SK-N-SH treated with all-trans-retinoic acid at 6 μM for 48 hours (cell line): ENCODE measurements at regions not wholly inside any gene's neighbourhood (a gene's known extent, or its start where the extent isn't known, plus 50 kb on each side); places are given as distances from the start of the nearest gene placed in this dataset.

Experiments used
- ATAC-seq: fragments of 200-7000 bp; cut with Tn5 transposase; 3 replicates; pipeline ENCODE4 v1.9.1; 2020; ENCODE audit warnings: mild to moderate bottlenecking, moderate library complexity
- ARNTL ChIP-seq: fragments of 450-650 bp; formaldehyde crosslinking; IDR thresholded peaks from 2 replicates; pipeline ENCODE4 v1.5.0; 2020; ENCODE audit warnings: low read depth, mild to moderate bottlenecking, moderate library complexity, borderline replicate concordance
- BACH2 ChIP-seq: fragments of 250-450 bp; sonication (Bioruptor Pico); IDR thresholded peaks from 2 replicates; pipeline ENCODE4 v1.9.0; 2021; ENCODE audit warnings: mild to moderate bottlenecking, borderline replicate concordance
- CSRNP3 ChIP-seq: fragments of 250-450 bp; sonication (Bioruptor Pico); IDR thresholded peaks from 2 replicates; pipeline ENCODE4 v1.5.1; 2021; ENCODE audit warnings: mild to moderate bottlenecking, moderate library complexity
- ESRRG ChIP-seq: fragments of 250-450 bp; sonication (Bioruptor Pico); IDR thresholded peaks from 2 replicates; pipeline ENCODE4 v1.6.1; 2021; ENCODE audit warnings: mild to moderate bottlenecking
- GLIS3 ChIP-seq: fragments of 250-450 bp; sonication (Bioruptor Pico); IDR thresholded peaks from 2 replicates; pipeline ENCODE4 v1.5.0; 2020; ENCODE audit warnings: mild to moderate bottlenecking, moderate library complexity
- ISL1 ChIP-seq: fragments of 250-450 bp; sonication (Bioruptor Pico); IDR thresholded peaks from 2 replicates; pipeline ENCODE4 v2.1.2; 2022; ENCODE audit warnings: mild to moderate bottlenecking, moderate library complexity
- OSR1 ChIP-seq: fragments of 250-450 bp; sonication (Bioruptor Pico); IDR thresholded peaks from 2 replicates; pipeline ENCODE4 v1.8.0; 2022; ENCODE audit warnings: moderate library complexity, mild to moderate bottlenecking, inconsistent platforms
- PPARA ChIP-seq: fragments of 250-450 bp; sonication (Bioruptor Pico); IDR thresholded peaks from 2 replicates; pipeline ENCODE4 v1.5.0; 2020; ENCODE audit warnings: mild to moderate bottlenecking, borderline replicate concordance
- RARB ChIP-seq: fragments of 250-450 bp; sonication (Bioruptor Pico); IDR thresholded peaks from 2 replicates; pipeline ENCODE4 v1.8.0; 2021; ENCODE audit warnings: mild to moderate bottlenecking, moderate library complexity
- SNAI2 ChIP-seq: fragments of 250-450 bp; sonication (Bioruptor Pico); IDR thresholded peaks from 2 replicates; pipeline ENCODE4 v1.5.0; 2020; ENCODE audit warnings: mild to moderate bottlenecking, moderate library complexity
- TCF4 ChIP-seq: fragments of 250-450 bp; sonication (Bioruptor Pico); IDR thresholded peaks from 2 replicates; pipeline ENCODE4 v1.8.0; 2021; ENCODE audit warnings: mild to moderate bottlenecking, moderate library complexity, borderline replicate concordance
- TOX ChIP-seq: fragments of 250-450 bp; sonication (Bioruptor Pico); IDR thresholded peaks from 2 replicates; pipeline ENCODE4 v1.8.0; 2021; ENCODE audit warnings: mild to moderate bottlenecking, moderate library complexity, borderline replicate concordance
- ZC3H10 ChIP-seq: fragments of 250-450 bp; sonication (Bioruptor Pico); IDR thresholded peaks from 2 replicates; pipeline ENCODE4 v1.5.1; 2021; ENCODE audit warnings: mild to moderate bottlenecking, moderate library complexity
- ZFP3 ChIP-seq: fragments of 250-450 bp; sonication (Bioruptor Pico); IDR thresholded peaks from 2 replicates; pipeline ENCODE4 v1.5.0; 2020; ENCODE audit warnings: mild to moderate bottlenecking, moderate library complexity
- ZFP30 ChIP-seq: fragments of 450-650 bp; formaldehyde crosslinking; IDR thresholded peaks from 2 replicates; pipeline ENCODE4 v1.5.0; 2022; ENCODE audit warnings: mild to moderate bottlenecking, moderate library complexity
- ZNF565 ChIP-seq: fragments of 450-650 bp; formaldehyde crosslinking; conservative IDR thresholded peaks from 2 replicates; pipeline ENCODE4 v1.5.0; 2020; ENCODE audit warnings: low read depth, mild to moderate bottlenecking, moderate library complexity
- ZNF70 ChIP-seq: fragments of 450-650 bp; formaldehyde crosslinking; IDR thresholded peaks from 2 replicates; pipeline ENCODE4 v1.5.0; 2020; ENCODE audit warnings: mild to moderate bottlenecking, moderate library complexity
- ZNF8 ChIP-seq: fragments of 450-650 bp; formaldehyde crosslinking; IDR thresholded peaks from 2 replicates; pipeline ENCODE4 v1.5.0; 2020; ENCODE audit warnings: mild to moderate bottlenecking, moderate library complexity
- TF ChIP-seq, protein P1 (sequence below): fragments of 250-450 bp; sonication (Bioruptor Pico); IDR thresholded peaks from 2 replicates; pipeline ENCODE4 v1.8.0; 2021; ENCODE audit warnings: low read depth, mild to moderate bottlenecking, moderate library complexity, borderline replicate concordance
- TF ChIP-seq, protein P2 (sequence below): fragments of 250-450 bp; sonication (Bioruptor Pico); IDR thresholded peaks from 2 replicates; pipeline ENCODE4 v1.8.0; 2020; ENCODE audit warnings: mild to moderate bottlenecking, moderate library complexity, borderline replicate concordance

- ATAC-seq = no peak
- TF ChIP-seq TOX (CRISPR knock-in tag) = no peak
These were observed 412.0 kb downstream of the SHISA9 start for GRCh38 chr16:13313351-13313750.

GRCh38 chr16:13314633-13315032 lies 413.2 kb downstream of the SHISA9 start:
- ATAC-seq = no peak

GRCh38 chr16:13315642-13316427 lies 414.4 kb downstream of the SHISA9 start:
- no peak for ATAC-seq
- no peak for TF ChIP-seq PPARA
- TF ChIP-seq OSR1 (CRISPR knock-in tag) = no peak
- no peak for TF ChIP-seq ARNTL (CRISPR knock-in tag)
- TF ChIP-seq SNAI2 = no peak
- TF ChIP-seq ESRRG = no peak
- TF ChIP-seq, protein P1, sequence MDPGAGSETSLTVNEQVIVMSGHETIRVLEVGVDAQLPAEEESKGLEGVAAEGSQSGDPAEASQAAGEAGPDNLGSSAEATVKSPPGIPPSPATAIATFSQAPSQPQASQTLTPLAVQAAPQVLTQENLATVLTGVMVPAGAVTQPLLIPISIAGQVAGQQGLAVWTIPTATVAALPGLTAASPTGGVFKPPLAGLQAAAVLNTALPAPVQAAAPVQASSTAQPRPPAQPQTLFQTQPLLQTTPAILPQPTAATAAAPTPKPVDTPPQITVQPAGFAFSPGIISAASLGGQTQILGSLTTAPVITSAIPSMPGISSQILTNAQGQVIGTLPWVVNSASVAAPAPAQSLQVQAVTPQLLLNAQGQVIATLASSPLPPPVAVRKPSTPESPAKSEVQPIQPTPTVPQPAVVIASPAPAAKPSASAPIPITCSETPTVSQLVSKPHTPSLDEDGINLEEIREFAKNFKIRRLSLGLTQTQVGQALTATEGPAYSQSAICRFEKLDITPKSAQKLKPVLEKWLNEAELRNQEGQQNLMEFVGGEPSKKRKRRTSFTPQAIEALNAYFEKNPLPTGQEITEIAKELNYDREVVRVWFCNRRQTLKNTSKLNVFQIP (CRISPR knock-in tag) = no peak
- TF ChIP-seq GLIS3 (CRISPR knock-in tag) = no peak
- no peak for TF ChIP-seq ZFP30
- no peak for TF ChIP-seq TCF4
- TF ChIP-seq ZFP3 = no peak
- TF ChIP-seq ZNF8 (CRISPR knock-in tag) = no peak
- TF ChIP-seq BACH2 = no peak
- TF ChIP-seq ZNF565 = no peak
- no peak for TF ChIP-seq ISL1 (CRISPR knock-in tag)
- no peak for TF ChIP-seq CSRNP3
- TF ChIP-seq ZNF70 (CRISPR knock-in tag) = no peak
- no peak for TF ChIP-seq ZC3H10
- TF ChIP-seq, protein P2, sequence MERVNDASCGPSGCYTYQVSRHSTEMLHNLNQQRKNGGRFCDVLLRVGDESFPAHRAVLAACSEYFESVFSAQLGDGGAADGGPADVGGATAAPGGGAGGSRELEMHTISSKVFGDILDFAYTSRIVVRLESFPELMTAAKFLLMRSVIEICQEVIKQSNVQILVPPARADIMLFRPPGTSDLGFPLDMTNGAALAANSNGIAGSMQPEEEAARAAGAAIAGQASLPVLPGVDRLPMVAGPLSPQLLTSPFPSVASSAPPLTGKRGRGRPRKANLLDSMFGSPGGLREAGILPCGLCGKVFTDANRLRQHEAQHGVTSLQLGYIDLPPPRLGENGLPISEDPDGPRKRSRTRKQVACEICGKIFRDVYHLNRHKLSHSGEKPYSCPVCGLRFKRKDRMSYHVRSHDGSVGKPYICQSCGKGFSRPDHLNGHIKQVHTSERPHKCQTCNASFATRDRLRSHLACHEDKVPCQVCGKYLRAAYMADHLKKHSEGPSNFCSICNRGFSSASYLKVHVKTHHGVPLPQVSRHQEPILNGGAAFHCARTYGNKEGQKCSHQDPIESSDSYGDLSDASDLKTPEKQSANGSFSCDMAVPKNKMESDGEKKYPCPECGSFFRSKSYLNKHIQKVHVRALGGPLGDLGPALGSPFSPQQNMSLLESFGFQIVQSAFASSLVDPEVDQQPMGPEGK (CRISPR knock-in tag) = no peak
- no peak for TF ChIP-seq RARB
- TF ChIP-seq, all 23 proteins: peak for 0

More at GRCh38 chr16:13314633-13315032, 413.2 kb downstream of the SHISA9 start:
- no peak for TF ChIP-seq ZNF8 (CRISPR knock-in tag)
- no peak for TF ChIP-seq ZNF565
- no peak for TF ChIP-seq CSRNP3
- TF ChIP-seq, all 23 proteins: peak for 0

DNA sequence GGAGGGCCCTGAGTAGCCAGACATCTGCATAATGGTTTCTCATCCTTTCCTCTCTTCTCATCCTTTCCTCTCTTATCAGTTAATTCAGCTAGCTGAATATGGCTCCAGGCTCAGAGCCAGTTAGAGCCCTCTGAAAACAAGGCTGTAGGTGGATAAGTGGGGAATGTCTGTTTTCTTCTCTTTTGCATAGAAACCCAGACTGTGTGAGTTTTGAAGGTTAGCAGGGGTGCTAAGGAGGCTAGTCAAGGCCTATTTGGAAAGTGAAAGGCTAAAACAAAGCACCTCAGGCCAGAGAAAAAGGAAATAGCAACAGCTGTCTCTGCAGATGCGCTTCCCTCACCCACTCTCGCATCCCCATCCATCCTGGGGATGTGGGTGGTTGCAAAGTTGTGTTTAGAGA lies 420.9 kb downstream of the SHISA9 start:
- ATAC-seq = no peak

More for the DNA sequence above, 420.9 kb downstream of the SHISA9 start:
- TF ChIP-seq, protein P1 (CRISPR knock-in tag) = no peak
- no peak for TF ChIP-seq SNAI2
- TF ChIP-seq ZC3H10 = no peak
- no peak for TF ChIP-seq BACH2
- no peak for TF ChIP-seq TCF4
- TF ChIP-seq ZNF70 (CRISPR knock-in tag) = no peak
- TF ChIP-seq GLIS3 (CRISPR knock-in tag) = no peak
